Left renal cortex interstitium (tissue), 4 donors: ENCODE measurements at regions not wholly inside any gene's neighbourhood (a gene's known extent, or its start where the extent isn't known, plus 50 kb on each side); places are given as distances from the start of the nearest gene placed in this dataset.

ENCODE experiments used
- DNase-seq, 4 donors: peaks; one replicate each; pipeline ENCODE4 v3.0.0-alpha.2; 2013; ENCODE audit warnings: low read depth in 4 of 4, low spot score in 2 of 4, missing footprints in 1 of 4

- no peak for DNase-seq
Observed at GRCh38 chr17:77466596-77467223, 325.9 kb downstream of the SEC14L1 start.

GRCh38 chr17:77467521-77467920 is 326.8 kb downstream of the SEC14L1 start:
- no peak for DNase-seq

- DNase-seq = no peak
Observed at GRCh38 chr17:77468897-77469296, 328.1 kb downstream of the SEC14L1 start.

- DNase-seq = no peak
Observed at GRCh38 chr17:77470330-77470786, 329.6 kb downstream of the SEC14L1 start.

GRCh38 chr17:77470800-77471733 is 330.3 kb downstream of the SEC14L1 start:
- no peak for DNase-seq

GRCh38 chr17:77471984-77472461 is 331.3 kb downstream of the SEC14L1 start:
- DNase-seq = no peak

GRCh38 chr17:77472468-77473310 is 331.9 kb downstream of the SEC14L1 start:
- DNase-seq = no peak

- DNase-seq = no peak
Observed at GRCh38 chr17:77473615-77474226, 333.0 kb downstream of the SEC14L1 start.

GRCh38 chr17:77474292-77474988 is 333.7 kb downstream of the SEC14L1 start:
- no peak for DNase-seq

GRCh38 chr17:77475016-77475976 is 334.5 kb downstream of the SEC14L1 start:
- no peak for DNase-seq

- DNase-seq = no peak
Observed at GRCh38 chr17:77476006-77476405, 335.2 kb downstream of the SEC14L1 start.

- DNase-seq = no peak
Observed at GRCh38 chr17:77476498-77476897, 335.7 kb downstream of the SEC14L1 start.

- DNase-seq = no peak
Observed at GRCh38 chr17:77476931-77477805, 336.4 kb downstream of the SEC14L1 start.

GRCh38 chr17:77478281-77478680 is 337.5 kb downstream of the SEC14L1 start:
- DNase-seq = no peak

GRCh38 chr17:77478899-77479298 is 338.1 kb downstream of the SEC14L1 start:
- no peak for DNase-seq

GRCh38 chr17:77479372-77480198 is 338.8 kb downstream of the SEC14L1 start:
- no peak for DNase-seq

GRCh38 chr17:77480199-77480508 is 339.4 kb downstream of the SEC14L1 start:
- DNase-seq = no peak
